MCF 10A (cell line): ENCODE measurements at regions not wholly inside any gene's neighbourhood (a gene's known extent, or its start where the extent isn't known, plus 50 kb on each side); places are given as distances from the start of the nearest gene placed in this dataset.
A peak's percentile ranks its signal among the peaks of the same experiment; 100 is the strongest.

ENCODE experiments used
- BruUV-seq: library from RNA; stranded (reverse); fragments of 400-500 nt; replicated peaks from 2 replicates; lab custom pipeline; 2021; lab: Mats Ljungman, UMichigan
- CTCF ChIA-PET: fragments of 300-600 bp; sonication (Branson Sonifier 250); formaldehyde crosslinking; extraction: SDS; loops from one replicate; lab custom pipeline; 2021; ENCODE audit warnings: antibody characterized with exemption, inconsistent platforms; lab: Yijun Ruan, JAX
- POLR2A ChIA-PET: fragments of 300-600, 350-650 bp; sonication (Branson Sonifier 250); formaldehyde crosslinking; extraction: SDS; loops from one replicate; lab custom pipeline; 2020; ENCODE audit warnings: antibody characterized with exemption, inconsistent platforms; lab: Yijun Ruan, JAX
- DNase-seq: peaks from one replicate; pipeline ENCODE4 v3.0.0-alpha.2; 2018; ENCODE audit not compliant: unreplicated experiment
- H3K27ac Mint-ChIP-seq: one replicate; pipeline ENCODE4 v1.8.0; 2022; ENCODE audit warnings: mild to moderate bottlenecking, low read depth, mixed read lengths; ENCODE audit not compliant: unreplicated experiment
- H3K27me3 Mint-ChIP-seq: one replicate; pipeline ENCODE4 v1.8.0; 2022; ENCODE audit warnings: mixed read lengths; ENCODE audit not compliant: insufficient read depth, unreplicated experiment
- H3K36me3 Mint-ChIP-seq: one replicate; pipeline ENCODE4 v1.8.0; 2022; ENCODE audit warnings: mild to moderate bottlenecking, moderate library complexity, mixed read lengths; ENCODE audit not compliant: insufficient read depth, unreplicated experiment
- H3K4me1 Mint-ChIP-seq: one replicate; pipeline ENCODE4 v1.8.0; 2022; ENCODE audit warnings: mixed read lengths; ENCODE audit not compliant: insufficient read depth, unreplicated experiment
- H3K4me3 Mint-ChIP-seq: one replicate; pipeline ENCODE4 v1.8.0; 2022; ENCODE audit warnings: mild to moderate bottlenecking, moderate library complexity, mixed read lengths; ENCODE audit not compliant: unreplicated experiment
- H3K9me3 Mint-ChIP-seq: one replicate; pipeline ENCODE4 v1.8.0; 2022; ENCODE audit warnings: mixed read lengths; ENCODE audit not compliant: unreplicated experiment
- intact Hi-C: fragments of 100-400 bp; cut with micrococcal nuclease; formaldehyde crosslinking; loops from 2 replicates; pipeline ENCODE4 v1.14.1; 2022
- TF ChIP-seq, protein P1 (sequence below): fragments of 200-600 bp; IDR thresholded peaks from one replicate; pipeline ENCODE4 v1.8.0; 2022; ENCODE audit warnings: antibody characterized with exemption, mild to moderate bottlenecking; ENCODE audit not compliant: unreplicated experiment

GRCh38 chr15:70510433-70510832 is 252.9 kb downstream of the UACA start:
- Mint-ChIP-seq H3K4me3 (no peak overlapping the region), H3K9me3 (no peaks in the 10 kb centered on the region), H3K27me3 (no peaks in the 10 kb centered on the region), H3K36me3 (no peaks in the 10 kb centered on the region), H3K27ac (no peak overlapping the region), H3K4me1 (peaks cover 27% of the 10 kb centered on the region)
- DNase-seq, result no peak
- TF ChIP-seq, protein P1, sequence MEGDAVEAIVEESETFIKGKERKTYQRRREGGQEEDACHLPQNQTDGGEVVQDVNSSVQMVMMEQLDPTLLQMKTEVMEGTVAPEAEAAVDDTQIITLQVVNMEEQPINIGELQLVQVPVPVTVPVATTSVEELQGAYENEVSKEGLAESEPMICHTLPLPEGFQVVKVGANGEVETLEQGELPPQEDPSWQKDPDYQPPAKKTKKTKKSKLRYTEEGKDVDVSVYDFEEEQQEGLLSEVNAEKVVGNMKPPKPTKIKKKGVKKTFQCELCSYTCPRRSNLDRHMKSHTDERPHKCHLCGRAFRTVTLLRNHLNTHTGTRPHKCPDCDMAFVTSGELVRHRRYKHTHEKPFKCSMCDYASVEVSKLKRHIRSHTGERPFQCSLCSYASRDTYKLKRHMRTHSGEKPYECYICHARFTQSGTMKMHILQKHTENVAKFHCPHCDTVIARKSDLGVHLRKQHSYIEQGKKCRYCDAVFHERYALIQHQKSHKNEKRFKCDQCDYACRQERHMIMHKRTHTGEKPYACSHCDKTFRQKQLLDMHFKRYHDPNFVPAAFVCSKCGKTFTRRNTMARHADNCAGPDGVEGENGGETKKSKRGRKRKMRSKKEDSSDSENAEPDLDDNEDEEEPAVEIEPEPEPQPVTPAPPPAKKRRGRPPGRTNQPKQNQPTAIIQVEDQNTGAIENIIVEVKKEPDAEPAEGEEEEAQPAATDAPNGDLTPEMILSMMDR, result no peak
- intact Hi-C loops, result no loop called here
- no TSS peak for BruUV-seq
- POLR2A ChIA-PET, result no interaction called here
- CTCF ChIA-PET, result interaction anchor here (0.6 to 2.1 kb wide), 2 partner anchors 22 to 973 kb away, joined by 3 to 8 read pairs; no protein-coding TSS in a partner anchor

DNA sequence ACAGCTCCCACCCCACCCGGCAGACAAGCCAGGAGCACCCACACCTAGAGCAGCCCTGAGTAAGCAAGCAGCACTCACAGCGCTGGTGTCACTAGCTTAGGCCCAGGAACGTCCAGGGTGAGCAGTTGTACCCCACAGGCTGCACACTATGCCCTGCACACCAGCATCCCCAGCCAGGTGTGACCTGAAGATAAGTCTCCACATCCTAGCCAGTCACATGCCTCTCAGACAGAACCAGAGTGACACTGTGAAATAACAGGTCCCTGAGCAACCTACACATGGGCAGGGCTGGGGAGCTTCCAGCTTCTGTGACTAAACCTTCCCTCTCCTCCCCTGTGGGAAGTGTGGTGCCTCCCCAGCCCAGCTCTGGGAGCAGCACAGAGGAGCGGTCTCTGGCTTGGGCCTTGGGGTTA is 253.6 kb downstream of the UACA start:
- TF ChIP-seq, protein P1, result no peak
- Mint-ChIP-seq H3K9me3 (no peaks in the 10 kb centered on the region), H3K27me3 (no peaks in the 10 kb centered on the region), H3K4me3 (no peak overlapping the region), H3K27ac (no peak overlapping the region), H3K4me1 (peaks cover 33% of the 10 kb centered on the region), H3K36me3 (no peaks in the 10 kb centered on the region)
- no peak for DNase-seq
- ChIA-PET POLR2A (interaction anchor here (0.6 to 1.0 kb wide), 2 partner anchors 10 to 1263 kb away, joined by 3 read pairs; no protein-coding TSS in a partner anchor), CTCF (interaction anchor here (0.6 to 2.1 kb wide), 2 partner anchors 21 to 64 kb away, joined by 4 to 8 read pairs; no protein-coding TSS in a partner anchor)
- intact Hi-C loops, result loop anchor here (5.0 kb wide), 1 partner anchor 412 kb away; the partner anchor contains the start of gene TLE3
- BruUV-seq, result no TSS peak

- TF ChIP-seq, protein P1, result no peak
- Mint-ChIP-seq H3K4me1 (peaks cover 38% of the 10 kb centered on the region), H3K27ac (no peak overlapping the region), H3K36me3 (no peaks in the 10 kb centered on the region), H3K9me3 (no peaks in the 10 kb centered on the region), H3K27me3 (no peaks in the 10 kb centered on the region), H3K4me3 (no peak overlapping the region)
- BruUV-seq, result no TSS peak
- intact Hi-C loops, result loop anchor here (5.0 kb wide), 1 partner anchor 412 kb away; the partner anchor contains the start of gene TLE3
- ChIA-PET CTCF (interaction anchor here (0.5 to 2.1 kb wide), 3 partner anchors 21 to 142 kb away, joined by 3 to 8 read pairs (median 4); no protein-coding TSS in a partner anchor), POLR2A (interaction anchor here (0.6 to 1.0 kb wide), 2 partner anchors 9 to 1262 kb away, joined by 3 read pairs; no protein-coding TSS in a partner anchor)
- no peak for DNase-seq
Observed at GRCh38 chr15:70509282-70509662, 254.1 kb downstream of the UACA start.

GRCh38 chr15:70508561-70509281 is 254.6 kb downstream of the UACA start:
- DNase-seq, result peak; percentile 97
- H3K36me3 Mint-ChIP-seq, result no peaks in the 10 kb centered on the region
- H3K4me1 Mint-ChIP-seq, result peaks cover 42% of the 10 kb centered on the region
- ChIA-PET CTCF (interaction anchor here (0.5 to 2.1 kb wide), 5 partner anchors 20 to 1090 kb away, joined by 3 to 8 read pairs (median 4); no protein-coding TSS in a partner anchor), POLR2A (interaction anchor here (0.5 to 1.4 kb wide), 6 partner anchors 18 to 1262 kb away, joined by 3 to 6 read pairs (median 3); partner anchors contain the start of gene TLE3)
- H3K4me3 Mint-ChIP-seq, result peak overlapping the region; percentile 43
- H3K27me3 Mint-ChIP-seq, result no peaks in the 10 kb centered on the region
- TF ChIP-seq, protein P1, result no peak
- no TSS peak for BruUV-seq
- H3K27ac Mint-ChIP-seq, result no peak overlapping the region
- intact Hi-C loops, result loop anchor here (1.0 to 5.0 kb wide), 2 partner anchors 33 to 411 kb away; partner anchors contain the start of gene TLE3
- no peaks in the 10 kb centered on the region for H3K9me3 Mint-ChIP-seq
